ENCODE measurements at regions not wholly inside any gene's neighbourhood (a gene's known extent, or its start where the extent isn't known, plus 50 kb on each side); places are given as distances from the start of the nearest gene placed in this dataset.

- TF ChIP-seq CTCF (IDR thresholded peaks at IDR 0.05) = no peak
- no peak for TF ChIP-seq POLR2A (IDR thresholded peaks at IDR 0.05)
- no peak for TF ChIP-seq POLR2AphosphoS5 (IDR thresholded peaks at IDR 0.05)
- no peak for TF ChIP-seq EP300 (IDR thresholded peaks at IDR 0.05)
Observed at GRCh38 chr7:125661677-125662076, 732.1 kb upstream of the POT1 start.
